Hematopoietic multipotent progenitor cell treated with erythropoietin and hydrocortisone succinate and interleukin-3 and kit ligand, for 17 days (in vitro differentiated cells): ENCODE measurements at regions not wholly inside any gene's neighbourhood (a gene's known extent, or its start where the extent isn't known, plus 50 kb on each side); places are given as distances from the start of the nearest gene placed in this dataset.

Source experiments
- DNase-seq: peaks from one replicate; pipeline ENCODE4 v3.0.0-alpha.2; 2015; ENCODE audit warnings: low spot score

DNA sequence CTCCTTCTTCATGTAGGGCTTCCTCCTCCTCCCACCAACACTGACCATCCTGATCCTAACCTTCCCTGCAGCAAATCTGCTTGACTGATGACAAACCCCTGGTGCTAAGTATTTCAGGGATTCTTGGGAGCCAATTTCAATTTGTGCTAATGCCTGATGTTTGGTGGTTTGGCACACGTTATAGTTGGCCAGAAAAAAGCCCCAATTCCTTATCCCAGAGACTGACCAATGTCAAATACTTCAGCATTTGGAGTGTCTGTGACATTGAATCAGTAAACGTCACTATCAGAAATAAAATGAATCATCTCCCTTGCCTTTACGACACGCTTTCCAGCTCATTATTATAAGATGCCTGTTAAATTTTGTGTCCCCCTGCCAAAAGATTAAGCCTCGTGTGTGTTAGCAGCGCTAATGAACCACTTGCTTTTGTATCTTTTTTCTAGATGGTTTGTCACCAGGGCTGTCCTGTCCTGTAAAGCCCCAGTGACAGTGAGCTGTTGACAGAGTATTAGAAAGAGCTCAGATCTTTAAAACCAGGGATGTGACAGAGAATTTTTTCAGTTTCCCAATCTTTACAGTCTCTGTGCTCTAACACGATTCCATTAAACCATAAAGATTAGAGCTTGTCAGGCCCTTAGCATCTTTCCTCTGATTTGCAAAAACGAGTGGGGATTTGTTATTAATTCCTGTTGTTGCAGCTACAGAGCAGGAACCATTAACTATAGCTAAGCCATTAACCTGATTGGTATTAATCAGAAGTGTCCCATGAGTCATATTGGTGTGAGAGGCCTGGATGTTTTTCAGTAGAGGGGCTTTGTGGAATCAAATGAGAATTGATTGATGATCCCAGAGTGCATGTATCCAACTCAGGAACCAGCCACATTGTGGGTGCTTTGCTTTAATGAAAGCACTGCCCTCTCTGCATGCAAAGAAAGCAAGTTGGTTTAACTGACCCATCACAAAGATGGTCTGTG is 665.1 kb upstream of the PLXNA2 start:
- DNase-seq, result no peak

DNA sequence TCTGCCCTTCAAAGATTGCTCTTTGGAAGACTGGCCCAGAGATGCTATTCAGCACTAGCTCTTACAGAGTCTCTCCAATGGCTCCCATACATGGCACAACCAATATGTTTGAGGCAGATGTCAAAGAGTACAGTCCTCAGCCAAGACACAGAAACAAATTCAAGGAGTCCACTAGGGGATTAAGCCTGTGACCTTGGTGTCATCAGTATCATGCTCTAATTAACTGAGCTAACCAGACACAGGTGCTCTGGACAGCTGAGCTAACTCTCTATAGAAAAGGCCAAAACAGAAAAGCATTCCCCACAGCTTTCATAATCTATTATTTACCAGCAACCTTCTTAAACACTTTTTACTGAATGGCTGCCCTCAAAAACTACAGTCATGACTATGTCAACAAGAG is 666.0 kb upstream of the PLXNA2 start:
- no peak for DNase-seq

DNA sequence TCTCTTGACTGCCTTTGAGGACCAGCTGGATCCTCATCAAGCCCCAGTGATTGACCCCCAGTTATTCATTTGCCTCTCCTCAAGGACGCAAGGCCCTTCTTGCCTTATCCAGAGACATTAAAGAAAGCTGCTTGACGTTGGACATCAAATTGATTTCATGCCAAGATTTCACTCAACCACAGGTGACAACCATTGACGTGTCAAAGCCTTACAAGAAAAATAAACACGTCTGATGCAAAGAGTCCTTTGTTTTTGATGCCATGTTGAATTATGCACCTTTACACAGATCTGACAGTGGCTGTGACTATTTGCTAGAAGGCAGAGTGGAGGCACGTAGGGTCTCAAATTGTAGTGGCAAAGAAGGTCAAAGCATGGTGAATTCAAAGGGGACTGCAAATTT is 666.2 kb upstream of the CAMK1G start:
- DNase-seq, result no peak

DNA sequence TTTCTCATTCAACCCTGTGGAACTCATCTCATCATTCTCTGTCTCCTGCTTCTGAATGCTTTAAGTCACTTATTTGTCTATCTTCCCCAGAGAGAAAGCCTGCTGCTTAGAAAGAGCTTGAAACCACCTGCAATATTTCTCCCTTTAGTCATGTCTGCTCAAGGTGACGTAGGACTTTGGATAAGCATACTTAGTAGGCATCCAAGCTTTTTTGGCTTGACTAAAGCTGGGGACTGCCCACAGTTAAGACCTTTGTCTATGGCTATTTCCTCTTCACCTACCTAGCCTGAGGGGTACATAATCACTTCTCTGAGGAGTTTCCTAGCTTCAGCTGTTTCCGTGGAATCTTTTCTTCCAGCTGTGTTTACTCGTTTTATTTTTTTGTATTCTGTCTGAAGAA is 665.8 kb upstream of the CAMK1G start:
- no peak for DNase-seq

DNA sequence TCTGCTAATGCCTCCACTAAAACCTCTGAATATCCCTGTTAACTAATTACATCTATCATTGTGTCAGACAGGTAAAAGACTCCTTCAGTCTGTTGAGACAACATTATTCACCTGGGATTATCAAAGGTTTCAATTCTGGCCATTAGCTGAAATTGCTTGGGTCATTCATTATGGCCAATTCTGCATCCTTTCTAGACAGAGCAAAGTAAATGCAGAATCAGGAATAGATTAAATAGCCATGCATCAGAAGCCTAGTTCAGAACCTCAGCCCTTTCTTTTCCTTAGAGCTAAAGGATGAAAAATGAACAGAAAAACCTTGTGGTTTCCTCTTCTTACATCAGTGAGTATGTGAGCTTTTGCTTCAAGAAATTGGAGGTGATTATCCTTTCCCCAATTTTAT is 665.4 kb upstream of the CAMK1G start:
- no peak for DNase-seq

DNA sequence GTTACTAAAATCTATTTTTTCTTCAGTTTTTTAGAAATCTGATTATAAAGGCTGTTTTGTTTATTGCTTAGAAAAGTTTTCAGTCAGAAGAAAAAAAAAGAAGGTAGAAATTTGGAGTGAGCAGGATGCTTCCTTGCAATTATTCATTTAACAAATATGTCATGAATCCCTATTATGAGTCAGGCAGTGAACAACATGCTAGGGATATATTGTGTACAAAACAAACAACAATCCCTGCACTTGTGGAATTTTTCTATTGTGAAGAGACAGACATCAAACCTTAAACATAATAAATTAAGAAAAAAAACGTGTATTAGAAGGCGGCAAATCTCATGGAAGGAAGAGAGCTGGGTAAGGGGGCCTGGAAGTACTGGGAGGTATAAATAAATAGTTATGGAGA is 664.1 kb upstream of the CAMK1G start:
- no peak for DNase-seq

DNA sequence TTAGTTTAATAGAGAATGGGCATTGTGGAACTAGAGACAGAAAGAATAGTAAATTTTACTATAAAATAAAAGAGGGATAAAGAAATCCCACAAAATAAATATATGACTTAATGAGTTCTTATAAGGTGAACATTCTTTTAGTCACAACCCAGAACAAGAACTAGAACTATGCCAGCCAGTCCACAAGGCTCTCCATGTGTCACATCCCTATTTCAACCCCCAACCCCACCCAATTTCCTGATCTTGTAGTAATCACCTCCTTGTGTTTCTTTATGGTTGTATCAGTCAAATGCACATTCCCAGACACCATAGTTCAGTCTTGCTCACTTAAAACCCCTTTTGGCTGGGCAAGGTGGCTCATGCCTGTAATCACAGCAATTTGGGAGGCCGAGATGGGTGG is 662.3 kb upstream of the CAMK1G start:
- DNase-seq, result no peak

DNA sequence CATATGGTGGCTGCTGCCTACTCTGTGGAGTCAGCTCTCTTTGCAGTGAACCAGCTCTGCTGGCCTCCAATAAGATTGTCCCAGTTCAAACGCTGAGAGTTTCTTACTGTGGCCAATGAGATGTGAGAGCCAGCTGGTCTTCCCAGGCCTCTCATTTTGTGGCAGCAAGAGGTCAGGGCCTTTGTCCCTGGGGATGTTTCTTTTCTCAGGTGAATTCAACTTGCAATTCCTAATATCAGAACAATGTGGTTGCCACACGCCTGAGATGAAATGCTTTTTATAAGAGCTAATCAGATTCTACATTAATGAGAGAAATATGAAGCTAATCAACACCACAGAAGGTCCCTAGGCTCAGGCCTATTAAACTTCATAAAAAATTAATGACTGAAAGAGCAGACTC is 660.1 kb upstream of the CAMK1G start:
- no peak for DNase-seq

DNA sequence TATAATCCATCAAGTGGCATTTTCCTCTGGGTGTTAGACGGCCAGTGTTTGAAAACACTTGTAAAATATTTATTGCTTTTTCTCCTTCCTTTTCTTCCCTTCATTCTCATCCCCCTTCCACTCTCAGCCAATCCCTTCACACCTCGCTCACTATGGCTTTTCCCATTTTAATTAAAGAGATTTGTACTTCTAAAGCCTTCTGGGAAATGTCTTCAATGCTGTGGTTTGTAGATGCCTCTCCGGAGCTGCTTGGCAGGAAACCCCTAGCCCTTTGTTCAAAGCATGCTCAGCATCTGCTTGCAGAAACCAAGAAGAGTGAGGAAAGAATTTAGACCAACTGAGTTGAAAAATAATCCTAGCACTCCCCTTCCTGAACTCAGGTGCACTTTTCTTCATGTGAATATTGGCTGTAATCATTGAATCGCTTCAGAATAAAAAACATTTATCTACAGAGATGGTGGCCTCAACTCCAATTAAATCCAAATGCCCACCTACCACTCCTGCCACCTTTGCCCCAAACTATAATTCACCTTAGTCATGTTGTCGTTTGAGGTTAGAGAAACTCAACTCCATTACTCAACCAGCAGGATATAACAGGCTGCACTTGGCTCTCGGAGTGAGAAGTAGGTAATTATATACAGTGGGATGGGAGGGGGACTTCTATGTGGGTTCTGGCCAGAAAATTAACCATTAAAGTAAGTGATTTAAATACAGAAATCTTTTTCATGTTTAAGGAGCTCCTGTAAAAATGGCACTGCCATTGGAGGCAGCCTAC is 659.4 kb upstream of the CAMK1G start:
- no peak for DNase-seq

DNA sequence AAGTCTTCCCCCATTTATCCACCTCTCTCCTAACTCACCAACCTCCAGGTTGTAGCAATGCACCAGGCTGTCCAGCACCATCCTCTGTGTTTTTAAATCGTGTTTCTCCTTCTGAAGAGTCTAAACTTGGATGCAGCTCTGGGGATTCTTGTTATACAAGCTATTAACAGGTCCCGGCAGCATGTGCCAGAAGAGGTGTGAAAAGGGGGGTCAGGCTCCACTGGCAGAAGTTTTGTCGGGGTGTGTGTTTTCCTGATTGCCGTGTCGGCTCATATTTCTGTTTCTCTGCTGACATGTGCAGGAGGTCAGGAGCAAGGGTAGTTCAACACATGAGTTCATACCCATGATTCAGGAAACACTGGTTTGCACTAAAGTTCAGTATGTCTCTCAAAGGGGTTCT is 658.6 kb upstream of the CAMK1G start:
- DNase-seq, result no peak

DNA sequence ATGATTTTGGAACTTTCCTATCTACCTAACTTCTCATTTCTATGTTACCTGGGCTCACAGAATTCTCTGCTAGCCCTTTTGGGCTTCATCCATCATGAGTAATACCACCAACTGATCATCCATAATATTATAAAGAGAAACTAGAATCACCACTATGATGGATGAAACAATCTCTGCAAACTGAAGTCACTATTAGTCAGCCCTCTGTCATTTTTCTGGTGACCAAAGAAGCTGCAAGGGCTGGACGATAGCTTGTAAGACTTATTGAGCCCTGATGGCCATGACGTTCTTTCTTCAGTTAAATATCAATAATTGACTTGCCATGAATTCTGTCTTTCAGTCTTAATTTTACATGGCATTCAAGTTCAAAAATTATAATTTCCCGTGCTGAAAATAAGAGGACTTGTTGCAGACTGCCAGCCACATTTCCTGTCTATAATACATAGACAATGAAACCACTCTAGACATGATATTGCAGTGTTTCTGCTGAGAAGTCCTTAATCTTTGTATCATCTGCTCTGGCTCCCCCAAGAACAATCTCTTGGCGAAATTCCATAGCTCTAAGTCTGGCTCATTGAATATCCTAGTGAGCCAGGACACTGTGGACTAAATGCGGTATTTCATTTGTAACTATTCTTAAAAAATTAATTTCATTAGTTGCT is 655.0 kb upstream of the CAMK1G start:
- DNase-seq, result no peak

DNA sequence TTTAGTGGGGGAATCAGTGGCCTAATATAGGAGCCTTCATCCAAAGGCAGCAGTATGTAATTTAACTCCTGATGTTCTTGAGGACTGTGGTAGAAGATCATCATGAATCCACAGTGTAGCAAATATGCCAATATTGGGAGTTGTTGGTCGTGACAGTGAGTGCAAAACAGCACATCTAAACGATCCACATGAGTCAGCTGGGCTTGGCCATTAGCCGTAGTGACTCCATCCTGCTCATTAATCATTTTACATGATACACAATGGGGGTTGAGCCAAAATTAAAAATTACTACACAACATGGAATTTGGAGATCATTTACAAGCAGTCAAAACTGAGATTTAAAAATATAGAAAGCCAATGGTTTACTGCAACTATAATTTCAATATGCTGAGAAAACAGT is 653.9 kb upstream of the CAMK1G start:
- DNase-seq, result no peak

DNA sequence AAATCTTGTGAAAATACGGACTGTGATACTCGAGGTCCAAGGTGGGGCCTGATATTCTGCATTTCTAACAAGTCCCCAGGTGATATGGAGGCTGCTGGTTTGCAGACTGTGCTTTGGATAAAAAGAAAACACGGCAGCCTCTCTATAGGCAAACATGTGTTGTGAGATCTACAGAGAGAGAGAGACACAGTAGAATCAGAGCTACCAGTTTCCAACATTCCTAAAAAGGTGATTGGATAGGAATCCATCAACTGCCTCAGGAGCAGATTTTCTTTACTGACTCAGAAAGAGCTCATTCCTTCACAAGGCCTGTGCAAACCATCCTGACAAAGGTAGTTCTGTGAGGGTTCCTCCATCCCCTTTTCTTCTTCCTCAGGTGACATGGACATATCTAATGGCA is 651.6 kb upstream of the CAMK1G start:
- no peak for DNase-seq

DNA sequence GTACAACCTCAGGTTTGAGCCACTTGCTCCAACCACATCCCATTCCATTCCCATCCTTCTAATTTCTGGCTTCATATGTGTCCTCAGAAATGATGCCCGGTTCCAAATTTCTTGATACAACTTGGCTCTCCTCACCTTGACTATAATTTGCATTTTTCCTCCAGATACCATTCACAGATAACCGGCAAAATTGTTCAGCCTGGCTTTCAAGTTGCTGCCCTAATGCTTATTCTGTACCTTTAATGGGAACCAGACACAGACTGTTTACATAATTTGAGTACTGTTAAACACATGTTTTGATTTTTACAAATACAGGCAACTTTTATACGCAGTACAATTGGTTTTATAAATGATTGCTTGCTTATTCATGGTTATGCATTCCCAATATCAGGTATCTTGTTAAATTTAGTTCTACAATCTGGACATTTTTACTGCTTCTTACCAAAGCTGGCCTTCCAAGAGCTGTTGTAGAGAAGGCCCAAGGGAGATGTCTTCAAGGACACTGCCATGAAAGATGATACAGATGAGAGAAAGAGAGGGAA is 649.5 kb upstream of the CAMK1G start:
- no peak for DNase-seq

DNA sequence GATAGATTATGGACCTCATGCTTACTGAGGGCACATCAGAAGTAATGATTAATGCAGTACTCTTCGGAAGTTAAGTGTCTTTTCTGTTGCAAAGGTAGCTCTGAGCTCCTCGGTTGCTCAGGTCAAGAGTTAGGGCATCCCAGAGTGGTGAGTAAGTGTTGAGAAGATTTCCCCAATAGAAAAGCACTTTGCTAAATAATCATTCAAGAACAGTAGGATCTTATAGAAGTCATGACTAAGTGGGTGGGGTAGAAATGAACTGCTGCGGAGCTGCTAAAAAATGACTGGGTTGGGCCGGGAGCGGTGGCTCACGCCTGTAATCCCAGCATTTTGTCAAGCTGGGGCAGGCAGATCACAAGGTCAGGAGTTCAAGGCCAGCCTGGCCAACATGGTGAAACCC is 648.6 kb upstream of the CAMK1G start:
- DNase-seq, result no peak

DNA sequence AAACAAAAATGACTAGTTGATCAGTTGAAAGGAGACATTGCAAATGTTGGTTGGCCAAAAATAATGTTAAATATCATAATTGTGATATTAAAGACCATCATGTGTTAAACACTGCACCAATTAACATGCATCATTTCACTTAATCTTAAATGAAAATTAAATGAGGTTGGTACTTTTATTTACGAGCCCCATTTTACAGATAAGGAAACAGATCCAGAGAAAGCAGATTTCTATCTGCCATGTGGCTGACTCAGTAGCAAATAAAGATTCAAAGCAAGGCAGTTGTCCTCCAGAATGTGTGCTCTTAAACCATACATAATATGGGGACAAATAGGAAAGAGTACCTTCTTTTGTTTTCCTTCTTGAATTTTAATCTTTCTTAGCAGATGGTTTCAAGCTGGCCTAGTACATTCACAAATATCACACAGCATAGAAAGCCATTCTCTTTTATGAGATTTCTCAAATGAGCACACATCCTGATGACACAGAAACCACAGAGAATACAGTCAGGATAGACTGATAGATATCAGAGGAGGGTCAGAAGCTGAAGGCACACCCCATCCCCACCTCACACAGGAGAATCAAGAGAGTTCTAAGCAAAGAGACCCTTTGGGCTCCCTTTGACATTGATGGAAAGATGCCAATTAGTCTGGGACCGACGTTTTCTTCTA is 647.9 kb upstream of the CAMK1G start:
- no peak for DNase-seq

DNA sequence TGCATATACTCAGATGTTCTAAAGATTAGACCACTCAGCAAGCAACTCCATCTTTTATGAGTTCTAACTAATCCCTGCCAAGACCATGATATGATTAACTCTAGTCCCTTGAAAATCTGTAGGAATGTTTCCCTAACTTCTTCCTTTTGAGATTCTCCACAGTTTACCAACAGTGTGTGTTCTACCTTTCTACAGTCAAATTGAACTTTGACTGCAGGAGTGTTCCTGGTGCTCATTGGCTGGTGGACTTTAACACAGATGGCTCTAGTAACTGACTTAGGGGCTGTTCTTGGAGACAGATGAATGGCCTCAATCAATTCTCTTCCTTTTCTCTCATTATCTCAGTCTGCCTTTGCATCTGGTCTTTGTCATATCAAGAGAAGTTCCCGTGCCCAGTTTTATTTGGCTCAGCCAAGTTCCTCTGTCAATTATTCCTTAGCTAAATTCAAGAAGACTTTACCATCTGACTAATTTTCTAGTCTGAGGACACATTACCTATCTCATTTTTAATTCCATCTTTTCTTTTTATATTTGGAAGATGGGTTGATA is 643.9 kb upstream of the CAMK1G start:
- no peak for DNase-seq

DNA sequence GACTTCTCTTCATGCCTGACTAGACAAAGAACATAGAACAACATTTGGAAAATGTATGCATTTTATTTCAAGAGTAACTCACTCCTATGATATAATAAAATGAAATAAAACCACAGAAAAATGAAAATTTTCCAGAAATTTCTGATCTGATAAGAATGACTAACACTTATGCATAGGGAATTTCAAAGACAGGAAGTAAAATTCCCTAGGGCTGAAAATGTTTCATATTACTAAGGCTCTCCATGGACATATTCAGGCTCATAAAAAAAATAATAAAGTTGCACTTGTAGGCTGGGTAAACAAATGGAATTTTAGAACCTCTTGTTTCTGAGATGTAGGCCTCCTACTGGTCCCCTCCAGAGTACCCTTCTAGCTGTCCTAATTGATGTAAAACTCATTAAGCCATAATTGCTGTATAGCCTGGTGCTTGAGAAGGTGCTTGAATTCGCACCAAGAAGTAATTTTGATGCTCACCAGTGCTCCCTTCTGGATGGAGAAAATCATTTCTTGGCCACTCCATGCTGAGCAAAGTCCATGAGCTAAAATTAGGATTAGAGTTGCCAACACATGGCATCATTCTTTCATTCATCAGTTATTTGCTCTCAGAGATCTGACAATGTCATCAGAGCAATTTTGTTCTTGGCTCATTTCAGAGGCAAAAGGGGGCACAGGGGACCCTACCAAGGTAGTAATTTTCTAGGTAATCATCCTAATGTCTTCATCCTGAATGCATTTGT is 641.0 kb upstream of the CAMK1G start:
- DNase-seq, result no peak

DNA sequence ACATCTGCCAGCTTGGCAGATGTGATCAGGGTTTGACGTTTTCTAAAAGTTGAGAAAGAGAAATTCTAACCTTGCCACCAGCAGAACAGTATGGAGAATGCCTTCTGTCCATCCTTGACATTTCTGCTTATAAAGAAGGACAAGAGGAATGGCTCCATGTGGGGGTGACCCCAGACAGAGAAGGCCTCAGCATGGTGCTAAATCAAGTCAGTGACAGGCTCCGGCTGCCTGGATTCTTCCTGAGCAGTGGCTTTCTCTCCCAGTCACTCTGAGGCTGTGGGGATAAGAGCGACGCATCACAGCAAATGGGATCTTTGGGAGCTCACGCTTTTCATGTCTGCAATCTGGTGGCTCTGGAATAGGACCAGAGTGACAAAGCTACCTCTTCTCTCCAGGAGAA is 640.2 kb upstream of the CAMK1G start:
- DNase-seq, result no peak

DNA sequence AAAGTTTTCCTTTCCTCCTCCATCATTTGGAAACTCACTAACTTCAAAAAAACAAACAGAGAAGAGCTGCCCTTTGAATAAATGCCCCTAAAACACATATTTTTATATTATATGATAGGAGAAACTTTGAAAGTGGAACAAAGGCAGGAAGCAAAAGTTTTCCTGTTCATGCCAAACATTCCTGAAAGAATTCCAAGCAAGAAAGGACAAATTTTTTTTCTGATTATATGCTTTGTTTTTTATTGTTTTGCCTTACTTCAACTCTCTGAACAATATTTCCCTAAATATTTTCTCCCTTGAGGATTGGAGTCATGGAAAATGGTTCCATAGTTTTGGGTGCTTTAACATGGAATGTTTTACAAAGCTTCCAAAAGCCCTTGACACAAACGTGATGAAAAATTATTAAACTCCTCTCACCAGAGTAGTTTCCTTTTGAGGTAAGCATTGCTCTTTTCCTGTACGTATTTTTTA is 638.5 kb upstream of the CAMK1G start:
- DNase-seq, result no peak

DNA sequence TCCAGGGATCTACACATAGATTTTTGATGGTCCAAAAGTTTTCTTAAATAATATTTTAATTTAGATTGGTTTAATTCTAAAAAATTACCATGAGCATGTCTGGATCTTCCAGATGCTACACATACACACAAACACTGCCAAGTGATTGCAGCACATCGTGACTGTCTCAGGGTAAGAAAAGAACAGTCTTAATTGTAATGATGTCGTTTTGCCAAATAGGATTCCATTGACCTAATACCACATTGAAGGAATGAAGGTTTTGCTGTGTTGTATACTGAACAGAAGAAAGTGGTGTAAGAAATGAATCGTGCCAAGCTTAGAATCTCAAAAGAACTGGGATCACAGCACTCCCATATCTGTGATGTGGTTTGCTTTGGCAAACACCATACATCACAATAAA is 633.3 kb upstream of the CAMK1G start:
- DNase-seq, result no peak
